CD4-positive, alpha-beta T cell (primary cell): ENCODE measurements at regions not wholly inside any gene's neighbourhood (a gene's known extent, or its start where the extent isn't known, plus 50 kb on each side); places are given as distances from the start of the nearest gene placed in this dataset.

Experiments used
- ATAC-seq: fragments of 200-7000 bp; cut with Tn5 transposase; one replicate; pipeline ENCODE4 v1.10.0; 2022; ENCODE audit warnings: mild to moderate bottlenecking; ENCODE audit not compliant: poor library complexity
- CTCF ChIA-PET: fragments of 350-600 bp; sonication (Branson Sonifier 250); formaldehyde crosslinking; loops from one replicate; lab custom pipeline; 2021; ENCODE audit warnings: antibody characterized with exemption, inconsistent platforms; lab: Charles Lee
- POLR2A ChIA-PET: fragments of 350-600 bp; sonication (Branson Sonifier 250); formaldehyde crosslinking; loops from one replicate; lab custom pipeline; 2021; ENCODE audit warnings: antibody characterized with exemption, inconsistent platforms; lab: Charles Lee
- DNase-seq, 14 experiments: peaks; one replicate each; pipeline ENCODE4 v3.0.0-alpha.2; 2013 to 2020; ENCODE audit warnings: mixed read lengths in 2 of 14
- H3K27ac ChIP-seq, 2 donors: one replicate each; pipeline versions ENCODE4 v1.5.1 to v1.7.0; 2013; ENCODE audit warnings: low read length in 2 of 2, low read depth in 1 of 2, mild to moderate bottlenecking in 1 of 2
- H3K27me3 ChIP-seq, 2 experiments: 1 replicate in 1 of 2; 2 replicates in 1 of 2; pipeline versions ENCODE4 v1.6.1 to v1.7.0; 2013; ENCODE audit warnings: low read length in 2 of 2, control low read depth in 1 of 2, mild to moderate bottlenecking in 1 of 2, moderate library complexity in 1 of 2; ENCODE audit not compliant: insufficient read depth in 2 of 2, control insufficient read depth in 1 of 2
- H3K36me3 ChIP-seq: one replicate; pipeline ENCODE4 v1.6.1; 2013; ENCODE audit warnings: low read length, control low read depth; ENCODE audit not compliant: insufficient read depth
- H3K4me1 ChIP-seq: one replicate; pipeline ENCODE4 v1.6.1; 2013; ENCODE audit warnings: low read length, control low read depth; ENCODE audit not compliant: insufficient read depth
- H3K4me3 ChIP-seq: one replicate; pipeline ENCODE4 v1.5.1; 2013; ENCODE audit warnings: mild to moderate bottlenecking, low read length, moderate library complexity
- H3K9me3 ChIP-seq, 2 experiments: 1 replicate in 1 of 2; 2 replicates in 1 of 2; pipeline versions ENCODE4 v1.6.1 to v1.7.0; 2013; ENCODE audit warnings: low read length in 2 of 2, mild to moderate bottlenecking in 2 of 2, control low read depth in 1 of 2, moderate library complexity in 1 of 2; ENCODE audit not compliant: control insufficient read depth in 1 of 2, insufficient read depth in 1 of 2
- H3K27ac Mint-ChIP-seq: one replicate; pipeline ENCODE4 v1.8.0; 2020; ENCODE audit warnings: mixed read lengths
- H3K27me3 Mint-ChIP-seq: one replicate; pipeline ENCODE4 v1.8.0; 2021; ENCODE audit warnings: mixed read lengths
- H3K36me3 Mint-ChIP-seq: one replicate; pipeline ENCODE4 v1.8.0; 2021; ENCODE audit warnings: low read depth, mixed read lengths
- H3K4me1 Mint-ChIP-seq: one replicate; pipeline ENCODE4 v1.8.0; 2021; ENCODE audit warnings: low read depth, mixed read lengths
- H3K4me3 Mint-ChIP-seq: one replicate; pipeline ENCODE4 v1.8.0; 2020; ENCODE audit warnings: mild to moderate bottlenecking, mixed read lengths
- H3K9me3 Mint-ChIP-seq: one replicate; pipeline ENCODE4 v1.8.0; 2020; ENCODE audit warnings: mixed read lengths
- intact Hi-C, 2 experiments: fragments of 100-400 bp; cut with DNase I in 1 of 2; cut with micrococcal nuclease in 1 of 2; formaldehyde crosslinking; loops; one replicate each; pipeline versions ENCODE4 v1.15.1 to v1.9.0; 2023 to 2025; cut with DNase I, micrococcal nuclease
- TF ChIP-seq, protein P1 (sequence below): fragments of 200-600 bp; IDR thresholded peaks from one replicate; pipeline ENCODE4 v1.8.0; 2022; ENCODE audit warnings: antibody characterized with exemption, mild to moderate bottlenecking

DNA sequence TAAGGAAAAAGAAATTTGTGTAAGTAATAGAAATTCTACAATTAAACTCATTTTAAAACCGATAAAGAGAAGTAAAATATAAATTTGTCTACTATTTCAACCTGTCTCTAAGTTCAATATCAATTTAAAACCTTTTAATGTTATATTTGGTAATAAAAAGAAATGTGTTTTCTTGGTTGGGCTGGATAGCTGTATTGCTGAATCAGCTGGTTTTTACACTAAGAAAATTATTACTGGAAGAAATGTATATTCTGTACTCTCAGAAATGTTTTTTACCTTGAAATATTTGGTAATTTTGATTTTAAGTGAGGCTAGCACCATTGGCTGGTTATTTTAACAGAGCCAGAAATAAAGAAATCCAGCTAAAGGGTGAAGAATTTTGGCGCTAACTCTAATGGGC is 87.1 kb upstream of the CNTNAP4 start:
- H3K36me3 Mint-ChIP-seq: no peaks in the 10 kb centered on the region
- no peak overlapping the region for H3K27ac Mint-ChIP-seq

DNA sequence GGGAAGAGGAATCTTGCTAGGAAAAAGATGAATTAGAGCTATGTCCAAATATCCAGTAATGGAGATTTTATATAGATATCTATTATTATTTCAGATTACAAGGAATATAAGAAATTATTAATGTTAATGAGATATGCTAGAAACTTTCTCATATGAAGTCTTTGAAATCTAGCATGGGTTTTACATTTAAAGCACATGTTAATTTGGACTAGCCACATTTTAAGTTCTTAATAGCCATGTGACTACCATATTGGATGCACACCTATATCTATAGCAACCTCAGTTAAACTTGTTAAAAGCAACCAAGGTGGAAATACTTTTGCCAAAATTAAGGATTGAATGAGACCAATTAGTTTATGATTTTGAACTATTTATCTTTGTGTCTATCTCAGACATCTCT is 86.7 kb upstream of the CNTNAP4 start:
- intact Hi-C loops: no loop called here
- H3K9me3 ChIP-seq: peaks cover 0 to 17% of the 10 kb centered on the region in 2 experiments
- Mint-ChIP-seq H3K36me3 (no peaks in the 10 kb centered on the region), H3K27me3 (no peaks in the 10 kb centered on the region), H3K27ac (no peak overlapping the region), H3K9me3 (peaks cover 11% of the 10 kb centered on the region), H3K4me3 (no peak overlapping the region), H3K4me1 (no peaks in the 10 kb centered on the region)
- ChIA-PET POLR2A (no interaction called here), CTCF (no interaction called here)
- H3K36me3 ChIP-seq: no peaks in the 10 kb centered on the region
- TF ChIP-seq, protein P1, sequence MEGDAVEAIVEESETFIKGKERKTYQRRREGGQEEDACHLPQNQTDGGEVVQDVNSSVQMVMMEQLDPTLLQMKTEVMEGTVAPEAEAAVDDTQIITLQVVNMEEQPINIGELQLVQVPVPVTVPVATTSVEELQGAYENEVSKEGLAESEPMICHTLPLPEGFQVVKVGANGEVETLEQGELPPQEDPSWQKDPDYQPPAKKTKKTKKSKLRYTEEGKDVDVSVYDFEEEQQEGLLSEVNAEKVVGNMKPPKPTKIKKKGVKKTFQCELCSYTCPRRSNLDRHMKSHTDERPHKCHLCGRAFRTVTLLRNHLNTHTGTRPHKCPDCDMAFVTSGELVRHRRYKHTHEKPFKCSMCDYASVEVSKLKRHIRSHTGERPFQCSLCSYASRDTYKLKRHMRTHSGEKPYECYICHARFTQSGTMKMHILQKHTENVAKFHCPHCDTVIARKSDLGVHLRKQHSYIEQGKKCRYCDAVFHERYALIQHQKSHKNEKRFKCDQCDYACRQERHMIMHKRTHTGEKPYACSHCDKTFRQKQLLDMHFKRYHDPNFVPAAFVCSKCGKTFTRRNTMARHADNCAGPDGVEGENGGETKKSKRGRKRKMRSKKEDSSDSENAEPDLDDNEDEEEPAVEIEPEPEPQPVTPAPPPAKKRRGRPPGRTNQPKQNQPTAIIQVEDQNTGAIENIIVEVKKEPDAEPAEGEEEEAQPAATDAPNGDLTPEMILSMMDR: no peak
- no peaks in the 10 kb centered on the region for H3K4me1 ChIP-seq
- no peak for DNase-seq
- no peak overlapping the region for H3K27ac ChIP-seq
- H3K4me3 ChIP-seq: no peak overlapping the region
- ATAC-seq: no peak
- H3K27me3 ChIP-seq: no peaks in the 10 kb centered on the region

More for the DNA sequence above, 87.1 kb upstream of the CNTNAP4 start:
- ChIA-PET POLR2A (no interaction called here), CTCF (no interaction called here)
- Histone ChIP-seq H3K36me3 (no peaks in the 10 kb centered on the region), H3K9me3 (peaks cover 0 to 17% of the 10 kb centered on the region in 2 experiments), H3K27me3 (no peaks in the 10 kb centered on the region), H3K4me3 (no peak overlapping the region), H3K27ac (no peak overlapping the region), H3K4me1 (no peaks in the 10 kb centered on the region)
- Mint-ChIP-seq H3K9me3 (peaks cover 11% of the 10 kb centered on the region), H3K4me3 (no peak overlapping the region), H3K4me1 (no peaks in the 10 kb centered on the region), H3K27me3 (no peaks in the 10 kb centered on the region)
- no peak for ATAC-seq
- DNase-seq: no peak
- TF ChIP-seq, protein P1: no peak
- intact Hi-C loops: no loop called here

DNA sequence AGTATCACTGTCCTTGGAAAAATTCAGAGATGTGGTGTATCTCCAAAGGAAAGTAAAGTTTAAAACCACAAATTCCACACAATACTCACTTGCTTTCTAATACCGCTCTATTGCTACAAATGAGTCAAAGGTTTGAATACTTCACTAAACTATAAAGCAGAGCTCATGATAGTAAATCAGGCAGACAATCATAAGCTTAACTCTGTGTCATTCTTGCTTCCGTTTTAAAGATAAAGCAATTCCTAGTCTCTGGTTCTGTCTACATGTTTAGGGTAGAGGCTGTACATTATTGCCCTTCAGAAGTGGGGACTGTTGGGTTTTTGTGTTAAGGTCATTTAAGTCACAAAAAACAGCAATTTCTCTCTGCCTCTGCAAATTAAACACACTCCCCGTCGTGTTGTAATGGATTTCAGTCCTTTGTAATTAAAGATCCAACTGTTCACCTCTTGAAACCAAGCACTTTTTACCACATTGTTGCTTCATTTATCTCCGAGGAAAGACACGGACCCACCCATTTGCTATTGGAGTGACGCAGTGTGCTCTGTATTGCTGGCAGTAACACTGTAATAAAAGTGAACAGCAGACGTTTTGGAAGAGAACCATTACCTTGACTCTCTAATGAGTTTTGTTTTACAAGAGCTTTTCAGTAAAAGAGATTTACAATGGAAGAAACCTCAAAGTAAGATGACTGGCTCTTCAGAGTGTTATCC is 83.1 kb upstream of the CNTNAP4 start:
- Histone ChIP-seq H3K4me3 (no peak overlapping the region), H3K27ac (no peak overlapping the region), H3K36me3 (no peaks in the 10 kb centered on the region), H3K9me3 (peaks cover 0 to 8% of the 10 kb centered on the region in 2 experiments), H3K4me1 (no peaks in the 10 kb centered on the region), H3K27me3 (no peaks in the 10 kb centered on the region)
- H3K9me3 Mint-ChIP-seq: no peaks in the 10 kb centered on the region
- H3K36me3 Mint-ChIP-seq: no peaks in the 10 kb centered on the region
- H3K4me1 Mint-ChIP-seq: no peaks in the 10 kb centered on the region
- no peak overlapping the region for H3K27ac Mint-ChIP-seq
- ChIA-PET POLR2A (no interaction called here), CTCF (no interaction called here)
- H3K27me3 Mint-ChIP-seq: no peaks in the 10 kb centered on the region
- intact Hi-C loops: no loop called here
- DNase-seq (no peak), ATAC-seq (no peak)
- TF ChIP-seq, protein P1: no peak
- H3K4me3 Mint-ChIP-seq: no peak overlapping the region
